NCI-H2029 treated with DMSO at 0.1 percent for 48 hours (cell line): ENCODE measurements at regions not wholly inside any gene's neighbourhood (a gene's known extent, or its start where the extent isn't known, plus 50 kb on each side); places are given as distances from the start of the nearest gene placed in this dataset.
A peak's percentile ranks its signal among the peaks of the same experiment; 100 is the strongest.
"Not testable (repeated sequence)": the region's sequence is repeated elsewhere in the genome, so short reads cannot be mapped to it uniquely, and the experiment has no call there.

Experiments used
- DNase-seq: peaks from one replicate; lab custom pipeline; 2025; lab: John Stamatoyannopoulos, UW

DNA sequence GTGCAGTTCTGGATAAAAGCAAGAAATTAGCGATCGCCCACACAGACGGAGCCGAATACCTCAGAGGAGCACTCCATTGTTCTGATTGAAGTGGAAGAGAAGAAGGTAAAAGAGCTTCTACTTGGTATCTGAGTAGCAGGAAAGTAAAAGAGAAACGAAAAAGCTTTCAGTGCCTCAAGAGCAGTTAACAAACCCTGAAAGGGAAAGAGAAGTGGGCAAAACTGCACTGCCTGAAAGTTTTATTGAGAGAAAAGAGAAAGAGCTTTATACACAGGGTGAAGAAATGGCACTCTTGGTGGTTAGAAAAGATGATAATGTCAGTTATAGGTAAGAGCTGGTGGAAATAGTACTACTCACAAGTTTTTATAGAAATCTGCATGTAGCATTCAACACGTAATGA lies 192.8 kb downstream of the CDCA7 start:
- DNase-seq = no peak

DNA sequence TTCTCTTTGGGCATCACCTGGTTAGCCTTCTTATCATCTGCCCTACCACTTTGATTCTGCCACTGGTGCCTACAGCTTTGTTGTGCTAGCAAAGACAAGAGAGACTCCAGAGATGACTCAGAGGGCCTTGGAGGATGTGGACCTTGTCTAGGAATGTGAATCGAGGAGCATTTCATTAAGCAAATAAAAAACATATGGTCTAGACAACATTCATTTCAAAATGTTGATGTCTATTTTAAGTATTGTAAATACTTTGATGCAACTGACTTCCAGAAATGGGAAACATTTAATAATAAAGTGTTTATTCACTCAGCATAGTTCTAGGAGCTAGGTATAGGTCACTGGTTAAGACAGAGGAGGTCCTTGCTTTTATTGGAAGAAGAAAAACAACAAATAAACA lies 195.5 kb downstream of the CDCA7 start:
- DNase-seq = no peak

DNA sequence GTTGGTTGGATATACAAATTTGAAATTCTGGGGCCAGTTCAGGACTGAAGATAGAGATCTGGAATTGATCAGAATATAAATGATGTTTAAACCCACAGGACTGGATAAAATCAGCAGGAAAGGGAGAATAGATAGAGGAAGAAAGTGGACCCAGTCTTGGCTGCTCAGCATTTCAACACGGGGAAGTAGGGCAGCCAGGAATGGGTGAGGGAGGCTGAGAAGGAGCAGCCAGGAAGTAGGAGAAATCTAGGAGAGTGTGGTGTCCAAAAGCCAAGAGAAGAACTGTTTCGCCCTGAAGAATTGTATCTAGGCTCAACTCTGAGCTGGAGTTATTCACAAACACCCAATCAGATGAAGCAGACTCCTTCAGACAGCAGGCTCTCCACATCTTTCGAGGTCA lies 197.9 kb downstream of the CDCA7 start:
- DNase-seq = no peak

DNA sequence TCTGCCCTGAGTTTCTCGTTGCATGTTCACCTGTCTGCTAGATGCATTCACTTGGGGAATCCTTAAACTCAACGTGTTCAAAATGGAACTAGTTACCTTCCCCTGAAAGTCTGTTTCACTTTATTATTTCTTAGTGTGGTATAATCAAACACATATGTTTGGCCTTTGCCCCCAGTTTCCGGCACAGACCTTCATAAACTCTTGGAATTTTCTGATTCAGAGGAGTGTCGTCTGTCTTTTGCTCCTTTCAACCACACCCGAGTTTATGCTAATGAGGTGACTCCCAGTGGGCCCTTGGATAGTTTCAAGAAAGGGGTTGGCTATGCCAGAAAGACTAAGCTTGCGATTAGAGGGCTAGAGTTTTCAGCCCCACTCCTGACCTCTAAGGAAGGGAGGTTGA lies 198.9 kb downstream of the CDCA7 start:
- no peak for DNase-seq

DNA sequence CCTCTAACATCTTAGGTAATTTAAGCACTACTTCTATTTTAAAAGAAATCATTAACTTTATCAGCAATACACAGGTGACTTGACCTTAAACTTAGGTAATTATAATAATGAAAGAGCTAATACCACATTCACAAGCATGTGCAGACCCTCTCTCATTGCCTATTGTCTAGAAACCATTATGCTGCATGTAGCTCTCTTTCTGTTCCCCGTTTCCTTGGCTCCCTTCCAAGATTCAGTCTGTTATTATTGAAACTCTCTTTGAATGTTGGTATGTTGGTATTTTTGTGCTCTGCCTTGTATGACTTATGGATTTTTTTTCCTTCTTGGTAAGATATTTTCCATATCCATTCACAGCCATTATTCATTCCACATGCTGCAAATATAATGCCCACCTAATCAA lies 201.2 kb downstream of the CDCA7 start:
- peak; percentile 47 for DNase-seq

DNA sequence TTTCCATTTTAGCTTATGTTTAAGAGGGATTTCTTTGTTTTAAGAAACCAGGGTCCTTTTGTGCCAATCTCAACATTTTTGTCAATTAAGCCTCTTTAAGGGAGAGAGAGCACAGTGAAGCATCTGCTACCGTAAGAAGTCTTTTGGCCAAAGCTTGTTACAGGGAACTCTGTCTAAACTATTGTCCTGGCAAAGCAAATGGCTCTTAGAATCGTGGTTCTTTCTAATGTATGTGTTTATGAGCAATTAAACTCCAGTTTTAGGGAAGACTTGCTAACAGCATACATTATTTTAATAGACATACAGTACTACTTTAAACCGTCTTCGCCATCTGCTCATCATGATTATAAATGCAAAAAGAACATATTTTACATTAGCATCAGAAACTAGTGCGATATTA lies 202.1 kb downstream of the CDCA7 start:
- no peak for DNase-seq

DNA sequence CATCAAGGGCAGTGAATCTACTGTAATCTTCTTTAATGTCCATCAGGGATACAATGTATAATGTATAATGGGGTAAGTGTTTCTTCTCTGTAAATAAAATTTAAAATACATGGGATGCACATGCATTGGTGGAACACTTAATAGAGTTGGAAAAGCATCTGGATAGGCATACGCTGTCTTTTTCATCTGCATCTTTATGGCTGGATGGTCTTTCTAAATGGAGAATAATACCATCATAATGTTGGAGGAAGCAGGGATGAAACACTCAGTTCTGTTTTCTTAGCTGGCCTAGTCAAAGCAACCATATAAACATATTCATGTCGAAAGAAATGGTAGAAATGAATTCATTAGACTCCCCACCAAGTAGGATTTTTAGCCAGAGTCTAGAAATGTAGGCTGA lies 202.8 kb downstream of the CDCA7 start:
- no peak for DNase-seq

DNA sequence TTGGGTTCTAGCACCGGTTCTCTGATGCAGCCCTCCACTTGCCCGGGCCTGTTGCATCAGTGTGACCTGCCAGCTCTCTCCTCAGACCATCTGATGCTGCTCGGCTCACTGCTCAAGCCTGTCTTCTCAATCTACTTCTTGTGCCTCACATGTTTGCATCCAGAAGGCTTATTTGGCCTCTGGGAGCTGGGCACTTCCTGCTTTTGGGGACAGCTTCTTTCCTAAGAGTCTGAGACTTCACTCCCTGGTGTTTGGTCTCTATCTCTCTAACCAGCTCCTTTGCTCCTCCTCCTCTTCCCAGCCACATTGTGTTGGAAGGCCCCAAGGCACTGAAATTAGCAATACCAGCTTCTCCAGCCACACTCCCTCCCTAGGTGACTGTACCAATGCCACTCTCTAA lies 212.8 kb downstream of the CDCA7 start:
- no peak for DNase-seq

DNA sequence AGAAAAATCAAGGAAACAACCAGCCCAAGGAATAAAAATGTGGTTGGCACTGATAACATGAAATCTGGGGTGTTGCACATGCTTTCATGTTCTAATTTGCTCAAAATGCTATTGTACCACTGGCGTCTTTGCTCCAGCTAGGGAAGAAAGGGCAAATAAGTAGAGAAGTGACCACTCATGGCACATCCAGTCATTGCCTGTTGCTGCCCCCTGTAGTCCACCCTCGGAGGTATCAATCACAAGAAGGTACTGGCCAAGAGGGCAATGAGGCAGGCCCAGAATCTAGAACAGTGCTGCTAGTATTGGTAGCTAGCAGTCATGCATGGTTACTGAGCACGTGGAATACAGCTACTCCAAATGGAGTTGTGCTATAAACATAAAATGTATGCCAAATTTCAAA lies 213.4 kb downstream of the CDCA7 start:
- no peak for DNase-seq

DNA sequence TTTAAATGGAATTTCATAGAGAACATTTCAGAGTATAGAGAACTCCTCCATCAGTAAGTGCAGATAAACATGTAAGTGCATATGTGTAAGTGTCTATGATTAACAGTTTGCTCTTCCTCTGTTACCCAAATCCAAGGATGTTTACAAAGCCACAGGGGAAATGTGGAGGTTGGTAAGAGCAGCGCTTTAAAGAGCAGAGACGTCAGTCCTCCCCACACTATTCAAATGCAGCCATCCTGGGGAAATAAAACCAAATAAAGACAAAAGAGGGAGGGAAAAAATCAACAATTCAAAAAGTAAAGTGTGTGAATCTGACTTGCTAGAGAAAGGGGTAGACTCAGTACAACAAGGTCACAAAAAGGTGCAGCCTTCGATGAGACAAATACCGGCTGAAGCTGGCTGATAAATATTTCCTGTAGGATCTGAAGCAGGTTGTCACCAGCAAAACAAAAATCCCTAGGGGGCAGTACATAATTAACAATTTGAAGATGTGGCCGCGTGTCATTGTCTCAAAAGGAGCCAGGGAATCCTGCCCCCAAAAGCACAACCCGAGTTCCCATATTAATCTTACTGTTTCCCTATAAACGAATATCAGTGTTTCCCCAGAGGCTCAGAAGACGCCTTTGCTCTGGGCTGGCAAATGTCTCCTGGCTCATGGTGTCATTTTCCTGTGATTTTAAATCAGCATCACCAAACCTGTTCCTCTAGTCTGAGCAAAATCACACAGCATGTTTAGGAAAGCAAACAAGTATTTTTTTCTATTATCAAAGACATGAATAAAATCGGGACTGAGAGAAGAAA lies 216.5 kb downstream of the CDCA7 start:
- peak; percentile 83 for DNase-seq

DNA sequence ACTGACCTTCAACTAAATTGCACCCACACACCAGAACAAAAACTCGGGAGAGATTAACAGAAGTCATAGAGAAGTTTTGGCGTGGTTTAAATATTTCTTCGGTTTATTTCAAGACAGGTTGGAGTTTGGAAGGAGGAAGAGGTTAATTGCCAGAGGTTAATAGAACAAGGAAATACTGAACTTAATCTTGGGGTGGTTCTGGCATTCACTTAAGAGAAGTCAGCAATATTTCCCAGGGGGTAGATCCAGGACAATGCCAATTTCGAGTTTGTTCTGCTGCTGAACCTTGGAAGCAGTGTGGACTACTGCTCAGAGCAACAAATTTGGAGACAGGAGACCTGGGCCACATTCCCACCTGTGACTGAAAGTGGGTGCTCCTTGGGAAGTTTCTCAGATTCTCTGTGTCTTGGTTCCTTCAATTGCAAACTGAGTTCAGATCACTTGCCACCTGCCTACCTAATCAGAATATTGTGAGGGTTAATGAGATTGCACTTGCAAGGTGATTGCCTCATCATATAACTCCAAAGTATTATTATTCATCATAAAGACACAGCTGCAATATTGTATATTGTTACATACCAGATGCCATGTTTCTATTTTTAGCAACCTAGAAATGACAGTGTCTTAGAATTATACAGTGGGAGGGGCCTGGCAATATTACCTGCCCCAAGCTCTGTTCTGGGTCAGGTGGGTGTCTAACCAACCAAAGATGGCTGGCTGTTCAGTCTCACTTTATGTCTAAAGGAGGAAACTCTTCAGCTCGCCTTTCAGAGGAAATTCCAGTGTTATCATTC lies 217.4 kb downstream of the CDCA7 start:
- DNase-seq = no peak

DNA sequence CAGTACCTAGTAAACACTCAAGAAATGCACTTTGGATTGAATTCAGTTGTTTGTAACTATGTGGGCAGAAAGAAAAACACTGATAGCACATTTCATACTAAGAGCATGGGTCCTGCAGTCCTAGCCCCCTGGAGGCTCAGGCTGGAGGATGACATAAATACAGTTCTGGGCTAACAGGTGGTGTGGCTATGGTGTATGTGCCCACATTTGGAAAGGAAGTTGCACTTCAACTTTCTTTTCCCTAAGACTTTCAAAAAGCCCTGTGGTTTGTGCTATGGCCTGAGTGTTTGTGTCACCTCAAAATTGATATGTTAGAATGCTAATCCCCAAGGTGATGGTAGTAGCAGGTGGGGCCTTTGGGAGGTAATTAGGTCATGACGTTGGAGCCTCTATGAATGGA lies 218.2 kb downstream of the CDCA7 start:
- no peak for DNase-seq

DNA sequence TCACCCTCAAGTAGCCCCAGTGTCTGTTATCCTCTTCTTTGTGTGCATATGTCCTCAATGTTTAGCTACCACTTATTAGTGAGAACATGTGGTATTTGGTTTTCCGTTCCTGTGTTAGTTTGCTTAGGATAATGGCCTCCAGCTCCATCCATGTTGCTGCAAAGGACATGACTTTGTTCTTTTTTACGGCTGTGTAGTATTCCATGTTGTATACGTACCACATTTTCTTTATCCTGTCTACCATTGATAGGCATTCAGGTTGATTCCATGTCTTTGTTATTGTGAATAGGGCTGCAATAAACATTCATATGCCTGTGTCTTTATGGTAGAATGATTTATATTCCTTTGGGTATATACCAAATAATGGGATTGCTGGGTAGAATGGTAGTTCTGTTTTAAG lies 219.1 kb downstream of the CDCA7 start:
- not testable (repeated sequence) for DNase-seq

DNA sequence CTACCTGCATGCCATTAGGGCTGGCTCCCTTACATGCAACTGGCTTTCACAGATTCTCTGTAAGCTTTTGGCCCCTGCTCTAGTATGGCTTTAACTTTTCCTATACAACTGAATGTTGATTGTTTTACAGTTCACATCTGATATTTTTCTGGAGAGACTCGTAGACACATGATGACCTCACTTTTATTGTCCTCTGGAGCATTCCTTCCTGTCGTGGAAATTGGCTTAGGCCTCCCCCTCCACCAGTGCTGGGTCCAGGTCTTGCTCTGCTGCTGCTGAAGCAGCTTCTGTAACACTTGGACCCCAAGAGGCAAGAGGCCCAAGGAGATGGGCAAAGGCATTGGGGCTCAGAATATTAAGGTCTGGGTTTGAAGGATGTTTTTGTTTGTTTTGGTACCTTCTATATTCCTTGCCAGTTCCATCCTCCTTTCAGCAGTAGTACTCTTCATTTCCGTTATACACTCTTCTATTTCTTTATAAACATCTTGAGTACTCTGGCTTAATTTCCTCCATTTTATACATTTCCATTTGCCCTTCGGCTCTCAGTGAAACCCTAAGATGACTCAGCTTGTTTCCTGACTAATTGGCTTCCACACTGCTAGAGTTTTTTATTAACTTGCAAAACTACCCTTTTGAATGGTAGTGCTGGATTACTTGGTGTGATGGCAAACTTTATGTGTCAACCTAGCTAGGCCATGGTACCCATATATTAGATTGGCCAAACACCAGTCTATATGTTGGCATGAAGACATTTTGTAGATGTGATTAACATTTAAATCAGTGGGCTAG lies 219.8 kb downstream of the CDCA7 start:
- DNase-seq = no peak

DNA sequence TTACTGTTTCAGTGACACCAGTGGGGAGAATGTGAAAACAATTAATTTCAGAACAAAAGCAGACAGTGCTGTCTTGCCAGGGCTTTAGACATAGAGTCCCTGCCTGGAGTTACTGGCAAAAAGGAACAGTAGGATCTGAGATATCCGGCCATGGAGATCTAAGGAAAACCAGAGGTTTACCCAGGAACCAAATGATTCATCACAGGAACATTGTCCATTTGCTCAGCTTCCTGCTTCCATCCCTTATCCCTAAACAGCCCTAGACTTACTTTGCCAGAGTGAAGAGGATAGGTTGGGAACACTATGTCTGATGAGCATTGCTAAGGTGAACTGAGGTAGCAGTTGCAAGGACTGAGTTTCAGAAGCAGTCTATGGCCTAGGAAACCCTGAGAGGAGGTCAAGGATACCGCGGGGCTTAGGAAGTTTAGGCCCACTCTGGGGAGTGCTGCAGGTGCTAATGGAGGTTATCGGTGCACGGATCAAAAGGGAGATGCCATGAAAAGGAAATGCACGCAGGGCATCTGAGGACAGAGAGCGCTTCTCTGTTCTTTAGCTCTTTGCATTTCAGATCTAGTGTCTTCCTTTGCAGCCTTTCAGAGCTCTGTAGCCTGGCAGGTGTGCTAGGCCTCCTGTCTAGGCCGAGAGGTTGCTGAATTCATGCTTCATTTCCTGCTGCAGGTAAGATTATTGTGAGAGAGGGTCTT lies 223.9 kb downstream of the CDCA7 start:
- DNase-seq = no peak

DNA sequence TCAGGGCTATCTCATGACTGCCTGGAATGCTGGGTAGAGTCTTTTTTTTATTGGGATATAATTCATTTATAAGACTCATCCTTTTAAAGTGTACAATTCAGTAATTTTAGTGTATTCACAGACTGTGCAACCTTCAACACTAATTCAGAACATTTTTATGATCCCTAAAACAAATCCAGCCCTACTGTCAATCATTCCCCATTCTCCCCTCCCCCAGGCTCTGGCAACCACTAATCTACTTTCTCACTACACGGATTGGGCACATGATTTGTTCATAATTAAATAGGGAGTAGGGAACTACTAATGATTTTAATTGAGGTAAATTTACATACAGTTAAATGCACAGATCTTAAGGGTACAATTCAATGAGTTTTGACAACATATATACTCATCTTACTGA lies 225.7 kb downstream of the CDCA7 start:
- no peak for DNase-seq

DNA sequence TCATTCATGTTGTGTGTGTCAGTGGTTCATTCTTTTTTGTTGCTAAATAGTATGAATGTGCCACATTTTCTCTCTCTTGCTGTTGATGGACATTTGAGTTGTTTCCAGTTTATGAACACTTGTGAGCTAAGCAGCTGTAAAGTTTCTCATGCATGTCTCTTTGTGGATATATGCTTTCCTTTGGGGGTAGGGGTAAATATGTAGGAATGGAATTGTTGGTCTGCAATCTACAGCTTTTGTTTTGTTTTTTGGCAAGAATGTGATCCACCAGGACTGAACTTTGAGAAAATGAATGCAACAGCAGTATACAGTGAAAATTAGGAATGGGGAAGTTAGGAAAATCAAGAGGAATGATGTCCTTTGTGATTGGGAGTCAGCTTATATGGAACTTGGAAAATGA lies 226.3 kb downstream of the CDCA7 start:
- no peak for DNase-seq

DNA sequence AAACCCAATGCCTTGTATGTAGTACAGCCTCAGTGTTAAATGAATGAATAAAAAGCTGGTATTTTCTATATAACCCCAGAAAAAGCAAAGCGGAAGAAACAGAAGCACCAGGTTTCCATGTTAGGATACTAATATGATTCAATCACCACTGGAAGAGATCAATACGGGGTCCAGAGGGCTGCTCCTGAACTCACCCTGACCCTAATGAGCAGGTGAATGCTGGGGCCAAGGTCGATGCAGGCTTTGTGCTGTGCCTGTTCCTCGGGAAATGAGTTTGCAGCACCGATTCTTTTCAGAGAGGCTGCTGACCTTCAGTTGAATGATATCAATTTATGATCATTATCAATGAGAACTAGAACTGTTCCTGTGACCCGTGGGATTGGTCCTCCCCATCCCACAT lies 228.5 kb downstream of the CDCA7 start:
- DNase-seq = no peak

DNA sequence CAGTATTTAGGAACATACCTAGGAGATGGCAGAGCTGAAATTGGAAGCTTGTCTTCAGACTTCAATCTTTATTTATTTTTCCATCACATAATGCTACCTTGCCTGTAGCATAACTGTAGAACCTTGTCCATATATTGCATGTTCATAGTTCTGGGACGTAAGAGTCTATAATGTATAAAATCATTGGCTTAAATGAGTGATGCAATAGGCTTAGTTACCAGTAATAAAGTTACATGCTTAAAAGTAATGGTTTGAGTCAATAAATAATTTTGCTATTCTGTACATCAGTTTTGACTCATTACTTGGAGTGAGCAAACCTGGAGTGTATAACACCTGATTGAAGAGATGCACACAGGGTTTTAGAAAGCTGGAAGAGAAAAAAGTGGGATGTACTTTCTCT lies 229.3 kb downstream of the CDCA7 start:
- no peak for DNase-seq

DNA sequence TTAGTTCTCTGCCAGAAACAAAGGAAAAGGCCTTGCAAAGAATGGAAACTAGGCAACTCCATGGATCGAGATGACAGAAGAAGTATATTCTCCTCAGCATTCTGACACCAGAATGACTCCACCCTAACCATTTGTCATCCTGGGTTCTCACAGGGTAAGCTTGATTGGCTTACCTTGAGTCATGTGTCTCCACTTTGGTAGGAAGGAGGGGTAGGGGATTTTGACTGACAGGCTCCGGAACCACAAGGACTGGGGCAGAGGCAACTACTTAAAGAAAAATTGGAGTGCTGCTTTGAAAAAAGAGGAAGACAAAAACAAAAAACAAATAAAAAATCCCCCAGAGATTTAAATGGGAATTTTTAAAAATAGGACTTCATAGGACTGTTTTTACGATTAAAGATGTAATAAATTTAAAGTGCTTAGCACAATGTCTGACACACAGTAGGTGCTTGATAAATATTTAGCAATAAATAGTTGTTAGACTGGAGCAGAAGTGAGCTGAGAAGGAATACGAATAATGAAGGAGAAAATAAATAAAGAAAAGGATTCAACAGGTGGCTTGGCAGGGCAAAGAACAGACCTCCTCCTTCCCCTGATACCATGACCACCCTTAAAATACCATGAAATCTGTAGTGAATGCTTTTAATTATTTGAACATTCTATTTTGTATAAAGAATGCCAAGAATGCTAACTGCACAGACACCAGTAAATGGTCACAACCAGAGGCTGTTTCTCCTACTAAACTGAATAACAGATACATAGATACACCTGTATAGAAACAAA lies 230.2 kb downstream of the CDCA7 start:
- DNase-seq = no peak

DNA sequence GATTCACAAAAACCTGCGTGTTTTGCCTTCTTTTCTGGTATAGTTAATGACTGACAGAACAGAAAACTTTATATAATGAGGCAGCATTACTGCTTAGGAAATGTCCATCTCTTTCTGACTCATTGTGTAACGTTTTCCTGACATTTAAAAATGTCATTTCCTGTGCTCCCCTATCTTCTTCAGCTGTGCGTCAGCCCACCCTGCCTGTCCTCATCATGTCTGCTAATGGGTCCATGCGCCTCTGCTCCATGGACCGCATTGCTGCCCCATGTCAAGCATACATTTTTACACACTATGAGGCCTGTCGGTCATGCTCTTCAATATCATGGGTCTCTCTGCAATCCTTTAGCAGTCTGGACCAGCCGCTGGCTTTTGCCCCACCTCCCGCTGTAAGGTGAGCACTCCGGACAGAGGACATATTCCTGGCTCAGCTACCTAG lies 234.3 kb downstream of the CDCA7 start:
- no peak for DNase-seq
